Endothelial cell of umbilical vein (primary cell): ENCODE measurements at regions not wholly inside any gene's neighbourhood (a gene's known extent, or its start where the extent isn't known, plus 50 kb on each side); places are given as distances from the start of the nearest gene placed in this dataset.

ENCODE experiments used
- BruUV-seq: library from RNA; stranded (reverse); fragments of 400-500 nt; replicated peaks from 2 replicates; lab custom pipeline; 2021; lab: Mats Ljungman, UMichigan
- CTCF ChIA-PET: fragments of 300-600, 350-600 bp; sonication (Branson Sonifier 250); formaldehyde crosslinking; loops from one replicate; lab custom pipeline; 2021; ENCODE audit warnings: antibody characterized with exemption, inconsistent platforms; lab: Charles Lee
- POLR2A ChIA-PET: fragments of 300-600, 350-600 bp; sonication (Branson Sonifier 250); formaldehyde crosslinking; loops from one replicate; lab custom pipeline; 2021; ENCODE audit warnings: antibody characterized with exemption, inconsistent platforms; lab: Charles Lee
- DNase-seq: peaks from one replicate; pipeline ENCODE4 v3.0.0-alpha.2; 2011; ENCODE audit warnings: low read depth, low spot score
- FAIRE-seq: peaks from 2 replicates; lab custom pipeline; 2011; peaks lifted over from hg19 to GRCh38; lab: Jason Lieb, UNC
- H2AFZ ChIP-seq: 2 replicates; pipeline ENCODE4 v1.6.0; 2012; ENCODE audit warnings: low read depth, low read length, control low read depth, inconsistent platforms
- H3K27ac ChIP-seq: 2 replicates; pipeline ENCODE4 v1.5.1; 2011; ENCODE audit warnings: low read depth, mild to moderate bottlenecking, control low read depth, low read length, moderate library complexity; ENCODE audit not compliant: insufficient read depth
- H3K27me3 ChIP-seq, 2 experiments: 2 replicates each; pipeline versions ENCODE4 v1.6.0 to v1.6.1; 2011; ENCODE audit warnings: low read length in 2 of 2, mixed read lengths in 1 of 2; ENCODE audit not compliant: control insufficient read depth in 2 of 2, insufficient read depth in 2 of 2
- H3K36me3 ChIP-seq, 2 experiments: 2 replicates in 1 of 2; 3 replicates in 1 of 2; pipeline ENCODE4 v1.5.1; 2011; ENCODE audit warnings: low read length in 2 of 2, mild to moderate bottlenecking in 1 of 2, moderate library complexity in 1 of 2; ENCODE audit not compliant: control insufficient read depth in 2 of 2, insufficient read depth in 2 of 2; ENCODE audit errors: extremely low read depth in 1 of 2
- H3K4me1 ChIP-seq: 3 replicates; pipeline ENCODE4 v1.5.1; 2011; ENCODE audit warnings: mild to moderate bottlenecking, low read length; ENCODE audit not compliant: control insufficient read depth, insufficient read depth; ENCODE audit errors: extremely low read depth
- H3K4me2 ChIP-seq: 2 replicates; pipeline ENCODE4 v1.6.1; 2011; ENCODE audit warnings: low read length, control low read depth, mixed read lengths; ENCODE audit not compliant: insufficient read depth
- H3K4me3 ChIP-seq, 3 experiments: fragments of 200-600 bp in 1 of 3; sonication (generic), shearing (Covaris generic) in 1 of 3; replicated peaks in 1 of 3; 2 replicates each; pipeline ENCODE4 v1.5.1; 2011 to 2016; ENCODE audit warnings: control low read depth in 3 of 3, low read length in 3 of 3, mild to moderate bottlenecking in 2 of 3, inconsistent platforms in 1 of 3, low read depth in 1 of 3, moderate library complexity in 1 of 3; ENCODE audit not compliant: insufficient read depth in 1 of 3
- H3K79me2 ChIP-seq: 2 replicates; pipeline ENCODE4 v1.6.0; 2012; ENCODE audit warnings: low read length, inconsistent platforms; ENCODE audit not compliant: control insufficient read depth, insufficient read depth
- H3K9ac ChIP-seq: replicated peaks from 2 replicates; pipeline ENCODE3; 2011; ENCODE audit warnings: low read length, control low read depth; ENCODE audit not compliant: insufficient read depth; ENCODE audit errors: extremely low read depth
- H3K9me1 ChIP-seq: replicated peaks from 3 replicates; pipeline ENCODE4 v1.6.0; 2011; ENCODE audit warnings: mild to moderate bottlenecking, low read length; ENCODE audit not compliant: control insufficient read depth, insufficient read depth; ENCODE audit errors: extremely low read depth
- H3K9me3 ChIP-seq: replicated peaks from 2 replicates; pipeline ENCODE4 v1.5.1; 2012; ENCODE audit warnings: low read length, inconsistent platforms; ENCODE audit not compliant: control insufficient read depth, insufficient read depth
- H4K20me1 ChIP-seq: replicated peaks from 2 replicates; pipeline ENCODE3; 2011; ENCODE audit warnings: mild to moderate bottlenecking, low read length; ENCODE audit not compliant: control insufficient read depth, insufficient read depth; ENCODE audit errors: extremely low read depth
- CTCF ChIP-seq, 2 donors: IDR thresholded peaks; 1 replicate in 1 of 2; 2 replicates in 1 of 2; pipeline ENCODE4 v1.5.1; 2011; ENCODE audit warnings: low read length in 2 of 2, mild to moderate bottlenecking in 2 of 2, moderate library complexity in 2 of 2, control low read depth in 1 of 2, inconsistent platforms in 1 of 2, low read depth in 1 of 2; ENCODE audit not compliant: insufficient read depth in 1 of 2; ENCODE audit errors: extremely low read depth in 1 of 2
- EZH2 ChIP-seq: IDR thresholded peaks from 2 replicates; pipeline ENCODE4 v1.6.1; 2012; ENCODE audit warnings: borderline replicate concordance, low read depth, mild to moderate bottlenecking, moderate library complexity, low read length, inconsistent platforms; ENCODE audit not compliant: severe bottlenecking
- FOS ChIP-seq: IDR thresholded peaks from 2 replicates; pipeline ENCODE4 v1.6.1; 2011; ENCODE audit warnings: mild to moderate bottlenecking, low read length, moderate library complexity, borderline replicate concordance; ENCODE audit not compliant: insufficient read depth
- GATA2 ChIP-seq: IDR thresholded peaks from 2 replicates; pipeline ENCODE4 v1.7.0; 2011; ENCODE audit warnings: low read depth, mild to moderate bottlenecking, moderate library complexity, mixed read lengths, low read length; ENCODE audit not compliant: insufficient read length, insufficient read depth
- JUN ChIP-seq: IDR thresholded peaks from 2 replicates; pipeline ENCODE4 v1.6.1; 2011; ENCODE audit warnings: borderline replicate concordance, low read depth; ENCODE audit not compliant: insufficient read length, insufficient read depth
- MYC ChIP-seq: IDR thresholded peaks from one replicate; pipeline ENCODE4 v1.6.1; 2011; ENCODE audit warnings: mild to moderate bottlenecking, low read depth, low read length
- POLR2A ChIP-seq: IDR thresholded peaks from 2 replicates; pipeline ENCODE4 v1.6.1; 2012; ENCODE audit warnings: low read depth, mild to moderate bottlenecking, control low read depth, low read length
- POLR2AphosphoS5 ChIP-seq: IDR thresholded peaks from 2 replicates; pipeline ENCODE4 v1.6.1; 2012; ENCODE audit warnings: low read depth, mild to moderate bottlenecking, control low read depth, low read length, moderate library complexity; ENCODE audit not compliant: insufficient read depth
- dilution Hi-C: fragments of 300-500 bp; cut with MboI; formaldehyde crosslinking; loops from one replicate; pipeline ENCODE4 v1.15.0; 2019; ENCODE audit warnings: low sequenced_read_pairs; ENCODE audit not compliant: extremely low pct_ligation_motif_present
- intact Hi-C: fragments of 100-400 bp; cut with micrococcal nuclease; formaldehyde crosslinking; loops from one replicate; pipeline ENCODE4 v1.10.0; 2022
- TF ChIP-seq, protein P1 (sequence below): IDR thresholded peaks from 2 replicates; pipeline ENCODE4 v1.6.1; 2011; ENCODE audit not compliant: insufficient read depth, insufficient read length

GRCh38 chr9:90033028-90033650, 428.3 kb downstream of the GADD45G start:
- DNase-seq = no peak
- TF ChIP-seq GATA2 (no peak), CTCF (IDR thresholded peaks at IDR 0.05; ENCODE audit: extremely low read depth in 1 of 2, insufficient read depth in 1 of 2, low read depth in 1 of 2, low read length in 2 of 2) (no peak), MYC (no peak), JUN (no peak), POLR2AphosphoS5 (no peak), FOS (no peak), EZH2 (no peak), POLR2A (no peak)
- TF ChIP-seq, protein P1, sequence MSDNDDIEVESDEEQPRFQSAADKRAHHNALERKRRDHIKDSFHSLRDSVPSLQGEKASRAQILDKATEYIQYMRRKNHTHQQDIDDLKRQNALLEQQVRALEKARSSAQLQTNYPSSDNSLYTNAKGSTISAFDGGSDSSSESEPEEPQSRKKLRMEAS = no peak
- Histone ChIP-seq H3K27me3 (no peaks in the 10 kb centered on the region), H3K27ac (no peak overlapping the region), H3K9me1 (no peaks in the 10 kb centered on the region), H4K20me1 (no peaks in the 10 kb centered on the region), H3K4me2 (no peak overlapping the region), H3K36me3 (no peaks in the 10 kb centered on the region), H2AFZ (no peak overlapping the region), H3K79me2 (no peaks in the 10 kb centered on the region), H3K9ac (no peak overlapping the region), H3K9me3 (no peaks in the 10 kb centered on the region), H3K4me1 (no peaks in the 10 kb centered on the region), H3K4me3 (no peak overlapping the region)
- ChIA-PET POLR2A (no interaction called here), CTCF (no interaction called here)
- no peak for FAIRE-seq
- no TSS peak for BruUV-seq
- dilution Hi-C loops = no loop called here
- intact Hi-C loops = no loop called here
